ENCODE measurements at regions not wholly inside any gene's neighbourhood (a gene's known extent, or its start where the extent isn't known, plus 50 kb on each side); places are given as distances from the start of the nearest gene placed in this dataset.

DNA sequence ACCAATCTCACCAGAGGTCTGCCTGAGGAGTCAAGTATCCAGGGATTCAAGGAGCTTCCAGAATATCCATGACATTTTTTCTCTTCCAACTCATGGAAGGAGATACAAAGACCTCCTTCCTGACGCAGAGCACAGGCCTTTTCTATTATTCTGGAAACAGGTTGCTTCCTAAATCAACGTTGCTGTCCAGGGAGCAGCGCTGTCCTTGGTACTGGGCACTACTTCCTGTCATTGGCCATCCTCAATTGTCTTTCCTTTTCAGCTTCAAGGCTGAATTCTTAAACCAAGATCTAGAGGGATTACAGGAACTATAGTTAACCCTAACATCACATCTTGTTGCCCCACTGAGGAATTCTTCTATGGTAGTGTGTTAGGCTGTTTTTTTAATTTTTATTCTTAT, 50.4 kb upstream of the TBC1D21 start:
- TF ChIP-seq POLR2AphosphoS5 (IDR thresholded peaks at IDR 0.05; ENCODE audit: low read depth, low read length) (no peak), FOXP2 (optimal IDR thresholded peaks at IDR 0.05; ENCODE audit: borderline replicate concordance, extremely low read depth, extremely low read length, insufficient read depth) (no peak), TAF1 (IDR thresholded peaks at IDR 0.05; ENCODE audit: borderline replicate concordance, insufficient read depth, low read length) (no peak), SIN3A (IDR thresholded peaks at IDR 0.05; ENCODE audit: borderline replicate concordance, insufficient read depth, low read length) (peak; percentile 82; the same call in 1 of the 2 replicates)
- TF ChIP-seq, protein P1, sequence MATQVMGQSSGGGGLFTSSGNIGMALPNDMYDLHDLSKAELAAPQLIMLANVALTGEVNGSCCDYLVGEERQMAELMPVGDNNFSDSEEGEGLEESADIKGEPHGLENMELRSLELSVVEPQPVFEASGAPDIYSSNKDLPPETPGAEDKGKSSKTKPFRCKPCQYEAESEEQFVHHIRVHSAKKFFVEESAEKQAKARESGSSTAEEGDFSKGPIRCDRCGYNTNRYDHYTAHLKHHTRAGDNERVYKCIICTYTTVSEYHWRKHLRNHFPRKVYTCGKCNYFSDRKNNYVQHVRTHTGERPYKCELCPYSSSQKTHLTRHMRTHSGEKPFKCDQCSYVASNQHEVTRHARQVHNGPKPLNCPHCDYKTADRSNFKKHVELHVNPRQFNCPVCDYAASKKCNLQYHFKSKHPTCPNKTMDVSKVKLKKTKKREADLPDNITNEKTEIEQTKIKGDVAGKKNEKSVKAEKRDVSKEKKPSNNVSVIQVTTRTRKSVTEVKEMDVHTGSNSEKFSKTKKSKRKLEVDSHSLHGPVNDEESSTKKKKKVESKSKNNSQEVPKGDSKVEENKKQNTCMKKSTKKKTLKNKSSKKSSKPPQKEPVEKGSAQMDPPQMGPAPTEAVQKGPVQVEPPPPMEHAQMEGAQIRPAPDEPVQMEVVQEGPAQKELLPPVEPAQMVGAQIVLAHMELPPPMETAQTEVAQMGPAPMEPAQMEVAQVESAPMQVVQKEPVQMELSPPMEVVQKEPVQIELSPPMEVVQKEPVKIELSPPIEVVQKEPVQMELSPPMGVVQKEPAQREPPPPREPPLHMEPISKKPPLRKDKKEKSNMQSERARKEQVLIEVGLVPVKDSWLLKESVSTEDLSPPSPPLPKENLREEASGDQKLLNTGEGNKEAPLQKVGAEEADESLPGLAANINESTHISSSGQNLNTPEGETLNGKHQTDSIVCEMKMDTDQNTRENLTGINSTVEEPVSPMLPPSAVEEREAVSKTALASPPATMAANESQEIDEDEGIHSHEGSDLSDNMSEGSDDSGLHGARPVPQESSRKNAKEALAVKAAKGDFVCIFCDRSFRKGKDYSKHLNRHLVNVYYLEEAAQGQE (IDR thresholded peaks at IDR 0.05; ENCODE audit: insufficient read depth in 1 of 2, low read depth in 2 of 2, low read length in 2 of 2): peak; percentile 95 to 100
